K562 (cell line): ENCODE measurements at regions not wholly inside any gene's neighbourhood (a gene's known extent, or its start where the extent isn't known, plus 50 kb on each side); places are given as distances from the start of the nearest gene placed in this dataset.

ENCODE experiments used
- ATAC-seq: fragments of 200-7000 bp; cut with Tn5 transposase; 3 replicates; pipeline ENCODE4 v1.9.1; 2020; ENCODE audit warnings: moderate library complexity
- BruUV-seq: library from RNA; stranded (reverse); fragments of 400-500 nt; replicated peaks from 2 replicates; lab custom pipeline; 2021; lab: Mats Ljungman, UMichigan
- CTCF ChIA-PET: fragments of 300-600 bp; formaldehyde crosslinking; extraction: SDS; loops from one replicate; lab custom pipeline; 2021; ENCODE audit warnings: low intra/inter-chr PET ratio; lab: Yijun Ruan, JAX
- POLR2A ChIA-PET: fragments of 300-600, 350-650 bp; sonication (Branson Sonifier 250); formaldehyde crosslinking; extraction: SDS; loops from one replicate; lab custom pipeline; 2021; ENCODE audit warnings: antibody characterized with exemption, inconsistent platforms; lab: Yijun Ruan, JAX
- DNase-seq, 4 experiments: peaks; one replicate each; pipeline versions ENCODE4 v3.0.0 to v3.0.0-alpha.2; 2011 to 2018; ENCODE audit warnings: low spot score in 3 of 4, mixed read lengths in 3 of 4; ENCODE audit errors: extremely low read depth in 1 of 4
- FAIRE-seq: peaks from 2 replicates; lab custom pipeline; 2011; peaks lifted over from hg19 to GRCh38; lab: Jason Lieb, UNC
- H2AFZ ChIP-seq: 2 replicates; pipeline ENCODE4 v1.6.0; 2011; ENCODE audit warnings: low read depth, low read length, control low read depth, inconsistent platforms
- H3K27ac ChIP-seq: fragments of 200-600 bp; 3 replicates; pipeline ENCODE4 v1.8.0; 2011; ENCODE audit warnings: low read depth, mild to moderate bottlenecking, control low read depth, inconsistent platforms, low read length, moderate library complexity, mixed read lengths; ENCODE audit errors: extremely low read depth
- H3K27me3 ChIP-seq, 2 experiments: fragments of 300-600 bp in 1 of 2; 2 replicates in 1 of 2; 3 replicates in 1 of 2; pipeline versions ENCODE4 v1.6.0 to v1.8.0; 2011; ENCODE audit warnings: inconsistent platforms in 2 of 2, low read length in 2 of 2, mild to moderate bottlenecking in 1 of 2, mixed read lengths in 1 of 2, moderate library complexity in 1 of 2; ENCODE audit not compliant: control insufficient read depth in 2 of 2, insufficient read depth in 2 of 2
- H3K36me3 ChIP-seq: fragments of 300-600 bp; 3 replicates; pipeline ENCODE4 v1.8.0; 2011; ENCODE audit warnings: mild to moderate bottlenecking, low read length, inconsistent platforms; ENCODE audit not compliant: control insufficient read depth, insufficient read depth
- H3K4me1 ChIP-seq, 2 experiments: fragments of 200-600 bp in 1 of 2; replicated peaks in 1 of 2; 2 replicates in 1 of 2; 3 replicates in 1 of 2; pipeline versions ENCODE4 v1.5.1 to v1.8.0; 2011; ENCODE audit warnings: inconsistent platforms in 2 of 2, low read length in 2 of 2, mild to moderate bottlenecking in 1 of 2, mixed read lengths in 1 of 2, moderate library complexity in 1 of 2; ENCODE audit not compliant: control insufficient read depth in 2 of 2, insufficient read depth in 2 of 2
- H3K4me2 ChIP-seq: 2 replicates; pipeline ENCODE4 v1.6.1; 2011; ENCODE audit warnings: low read length, control low read depth, inconsistent platforms, mixed read lengths; ENCODE audit not compliant: insufficient read depth
- H3K4me3 ChIP-seq: fragments of 200-600 bp; sonication (generic), shearing (Covaris generic); 2 replicates; pipeline ENCODE4 v1.5.1; 2016; ENCODE audit warnings: control low read depth, inconsistent platforms
- H3K79me2 ChIP-seq: fragments of 200-600 bp; 3 replicates; pipeline ENCODE4 v1.8.0; 2011; ENCODE audit warnings: low read length, inconsistent platforms; ENCODE audit not compliant: control insufficient read depth, insufficient read depth
- H3K9ac ChIP-seq, 2 experiments: 2 replicates each; pipeline versions ENCODE4 v1.6.0 to v1.6.1; 2011; ENCODE audit warnings: low read depth in 2 of 2, low read length in 2 of 2, control low read depth in 1 of 2, inconsistent platforms in 1 of 2, mild to moderate bottlenecking in 1 of 2, mixed read lengths in 1 of 2; ENCODE audit not compliant: insufficient read depth in 1 of 2
- H3K9me1 ChIP-seq: one replicate; pipeline ENCODE4 v1.6.0; 2011; ENCODE audit warnings: inconsistent platforms, mild to moderate bottlenecking, low read length, moderate library complexity; ENCODE audit not compliant: control insufficient read depth, insufficient read depth
- H3K9me3 ChIP-seq: replicated peaks from 2 replicates; pipeline ENCODE4 v1.5.1; 2011; ENCODE audit warnings: low read depth, low read length, inconsistent platforms; ENCODE audit not compliant: control insufficient read depth, insufficient read depth
- H4K20me1 ChIP-seq: replicated peaks from 2 replicates; pipeline ENCODE4 v1.6.1; 2011; ENCODE audit warnings: low read length, inconsistent platforms, mixed read lengths; ENCODE audit not compliant: control insufficient read depth, insufficient read depth
- RBM22 ChIP-seq: fragments of 200-400 bp; formaldehyde crosslinking; IDR thresholded peaks from 2 replicates; pipeline ENCODE4 v1.6.1; 2018; ENCODE audit warnings: low read length, low read depth; ENCODE audit not compliant: poor library complexity, severe bottlenecking
- WGBS: fragments of 100-300 bp; shearing (Covaris generic); methylation state at CpG from one replicate; pipeline ENCODE4 v1.1.6; 2016; ENCODE audit warnings: low coverage, mixed read lengths; ENCODE audit not compliant: insufficient coverage; ENCODE audit errors: missing lambda C conversion rate; 5-methylcytosine and 5-hydroxymethylcytosine counted together
- in situ Hi-C: fragments of 300-500 bp; cut with MboI; formaldehyde crosslinking; loops from 4 replicates; pipeline ENCODE4 v1.15.0; 2018; ENCODE audit warnings: inconsistent platforms, mixed read lengths
- intact Hi-C: fragments of 100-400 bp; cut with micrococcal nuclease; formaldehyde crosslinking; loops from 2 replicates; pipeline ENCODE4 v1.14.2; 2022
- TF ChIP-seq, protein P1 (sequence below): sonication (generic); formaldehyde crosslinking; IDR thresholded peaks from 2 replicates; pipeline ENCODE4 v1.8.0; 2023; ENCODE audit warnings: mild to moderate bottlenecking, missing genetic modification reagents
- TF ChIP-seq, protein P2 (sequence below): fragments of 250-450 bp; sonication (Bioruptor Pico); IDR thresholded peaks from 2 replicates; pipeline ENCODE4 v1.4.0; 2020

DNA sequence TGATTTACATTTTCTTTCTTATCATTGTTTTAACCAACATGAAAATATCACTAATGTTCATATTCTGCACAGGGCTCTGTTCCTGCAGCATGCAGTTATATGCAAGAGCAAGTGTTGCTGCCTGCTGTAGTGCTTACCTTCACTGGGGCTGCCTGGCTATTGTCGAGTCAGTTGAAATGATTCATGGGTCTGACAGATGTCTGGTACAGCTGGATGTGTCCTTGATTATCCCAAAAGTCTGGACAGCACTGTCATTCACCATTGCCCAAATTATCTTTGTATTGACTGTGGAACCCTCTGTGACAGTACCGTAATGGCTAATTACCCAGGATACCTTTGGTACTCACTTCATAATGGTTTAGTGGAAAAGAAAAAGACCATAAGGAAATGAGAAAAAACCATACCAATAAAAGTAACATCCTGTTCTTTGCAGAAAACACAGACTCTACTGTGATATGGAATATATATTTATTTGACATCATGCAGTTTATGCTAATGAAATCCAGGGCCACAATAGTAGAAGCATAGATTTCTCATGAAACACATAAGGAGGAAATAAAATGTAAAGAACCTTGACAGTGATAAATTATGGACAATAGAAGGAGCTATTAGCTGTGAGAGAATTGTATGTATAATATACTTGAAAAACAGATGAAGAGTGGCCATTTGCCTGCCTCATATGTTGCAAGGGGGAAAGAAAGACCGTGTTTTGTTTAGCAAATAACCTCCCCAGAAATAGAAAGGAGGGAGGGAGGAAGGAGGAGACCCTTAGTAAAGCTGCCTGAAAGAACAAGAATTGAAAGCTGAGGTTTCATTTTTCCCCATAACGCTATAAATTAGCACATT, 249.8 kb upstream of the ATP5MC3 start:
- H2AFZ ChIP-seq, result no peak overlapping the region
- no peaks in the 10 kb centered on the region for H3K9me3 ChIP-seq
- no peak for FAIRE-seq
- ChIA-PET CTCF (interaction anchor here (0.6 kb wide), 1 partner anchor 37 kb away, joined by 3 read pairs; no protein-coding TSS in a partner anchor), POLR2A (interaction anchor here (0.7 to 2.4 kb wide), 3 partner anchors 10 to 13 kb away, joined by 3 to 9 read pairs (median 5); no protein-coding TSS in a partner anchor)
- H4K20me1 ChIP-seq, result no peaks in the 10 kb centered on the region
- H3K9me1 ChIP-seq, result no peaks in the 10 kb centered on the region
- no peak overlapping the region for H3K4me3 ChIP-seq
- intact Hi-C loops, result no loop called here
- WGBS, result 4% methylated on average over 4 of the region's 4 CpGs
- H3K27me3 ChIP-seq, result peaks cover 11 to 13% of the 10 kb centered on the region in 2 experiments
- no peak overlapping the region for H3K27ac ChIP-seq
- H3K4me1 ChIP-seq, result no peaks in the 10 kb centered on the region
- no peak for DNase-seq
- H3K9ac ChIP-seq, result no peak overlapping the region
- no peak for ATAC-seq
- no peaks in the 10 kb centered on the region for H3K36me3 ChIP-seq
- no peak overlapping the region for H3K4me2 ChIP-seq
- H3K79me2 ChIP-seq, result no peaks in the 10 kb centered on the region
- BruUV-seq, result no TSS peak
- in situ Hi-C loops, result no loop called here
- TF ChIP-seq, protein P1, sequence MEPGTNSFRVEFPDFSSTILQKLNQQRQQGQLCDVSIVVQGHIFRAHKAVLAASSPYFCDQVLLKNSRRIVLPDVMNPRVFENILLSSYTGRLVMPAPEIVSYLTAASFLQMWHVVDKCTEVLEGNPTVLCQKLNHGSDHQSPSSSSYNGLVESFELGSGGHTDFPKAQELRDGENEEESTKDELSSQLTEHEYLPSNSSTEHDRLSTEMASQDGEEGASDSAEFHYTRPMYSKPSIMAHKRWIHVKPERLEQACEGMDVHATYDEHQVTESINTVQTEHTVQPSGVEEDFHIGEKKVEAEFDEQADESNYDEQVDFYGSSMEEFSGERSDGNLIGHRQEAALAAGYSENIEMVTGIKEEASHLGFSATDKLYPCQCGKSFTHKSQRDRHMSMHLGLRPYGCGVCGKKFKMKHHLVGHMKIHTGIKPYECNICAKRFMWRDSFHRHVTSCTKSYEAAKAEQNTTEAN, result no peak
- TF ChIP-seq RBM22, result no peak
- TF ChIP-seq, protein P2, sequence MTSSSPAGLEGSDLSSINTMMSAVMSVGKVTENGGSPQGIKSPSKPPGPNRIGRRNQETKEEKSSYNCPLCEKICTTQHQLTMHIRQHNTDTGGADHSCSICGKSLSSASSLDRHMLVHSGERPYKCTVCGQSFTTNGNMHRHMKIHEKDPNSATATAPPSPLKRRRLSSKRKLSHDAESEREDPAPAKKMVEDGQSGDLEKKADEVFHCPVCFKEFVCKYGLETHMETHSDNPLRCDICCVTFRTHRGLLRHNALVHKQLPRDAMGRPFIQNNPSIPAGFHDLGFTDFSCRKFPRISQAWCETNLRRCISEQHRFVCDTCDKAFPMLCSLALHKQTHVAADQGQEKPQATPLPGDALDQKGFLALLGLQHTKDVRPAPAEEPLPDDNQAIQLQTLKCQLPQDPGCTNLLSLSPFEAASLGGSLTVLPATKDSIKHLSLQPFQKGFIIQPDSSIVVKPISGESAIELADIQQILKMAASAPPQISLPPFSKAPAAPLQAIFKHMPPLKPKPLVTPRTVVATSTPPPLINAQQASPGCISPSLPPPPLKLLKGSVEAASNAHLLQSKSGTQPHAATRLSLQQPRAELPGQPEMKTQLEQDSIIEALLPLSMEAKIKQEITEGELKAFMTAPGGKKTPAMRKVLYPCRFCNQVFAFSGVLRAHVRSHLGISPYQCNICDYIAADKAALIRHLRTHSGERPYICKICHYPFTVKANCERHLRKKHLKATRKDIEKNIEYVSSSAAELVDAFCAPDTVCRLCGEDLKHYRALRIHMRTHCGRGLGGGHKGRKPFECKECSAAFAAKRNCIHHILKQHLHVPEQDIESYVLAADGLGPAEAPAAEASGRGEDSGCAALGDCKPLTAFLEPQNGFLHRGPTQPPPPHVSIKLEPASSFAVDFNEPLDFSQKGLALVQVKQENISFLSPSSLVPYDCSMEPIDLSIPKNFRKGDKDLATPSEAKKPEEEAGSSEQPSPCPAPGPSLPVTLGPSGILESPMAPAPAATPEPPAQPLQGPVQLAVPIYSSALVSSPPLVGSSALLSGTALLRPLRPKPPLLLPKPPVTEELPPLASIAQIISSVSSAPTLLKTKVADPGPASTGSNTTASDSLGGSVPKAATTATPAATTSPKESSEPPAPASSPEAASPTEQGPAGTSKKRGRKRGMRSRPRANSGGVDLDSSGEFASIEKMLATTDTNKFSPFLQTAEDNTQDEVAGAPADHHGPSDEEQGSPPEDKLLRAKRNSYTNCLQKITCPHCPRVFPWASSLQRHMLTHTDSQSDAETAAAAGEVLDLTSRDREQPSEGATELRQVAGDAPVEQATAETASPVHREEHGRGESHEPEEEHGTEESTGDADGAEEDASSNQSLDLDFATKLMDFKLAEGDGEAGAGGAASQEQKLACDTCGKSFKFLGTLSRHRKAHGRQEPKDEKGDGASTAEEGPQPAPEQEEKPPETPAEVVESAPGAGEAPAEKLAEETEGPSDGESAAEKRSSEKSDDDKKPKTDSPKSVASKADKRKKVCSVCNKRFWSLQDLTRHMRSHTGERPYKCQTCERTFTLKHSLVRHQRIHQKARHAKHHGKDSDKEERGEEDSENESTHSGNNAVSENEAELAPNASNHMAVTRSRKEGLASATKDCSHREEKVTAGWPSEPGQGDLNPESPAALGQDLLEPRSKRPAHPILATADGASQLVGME (CRISPR knock-in tag), result no peak
- TF ChIP-seq, all 486 proteins: peak for 0
